ENCODE measurements at regions not wholly inside any gene's neighbourhood (a gene's known extent, or its start where the extent isn't known, plus 50 kb on each side); places are given as distances from the start of the nearest gene placed in this dataset.

GRCh38 chr1:93815366-93816110 lies 63.5 kb downstream of the DNTTIP2 start:
- no peak for DNase-seq

DNA sequence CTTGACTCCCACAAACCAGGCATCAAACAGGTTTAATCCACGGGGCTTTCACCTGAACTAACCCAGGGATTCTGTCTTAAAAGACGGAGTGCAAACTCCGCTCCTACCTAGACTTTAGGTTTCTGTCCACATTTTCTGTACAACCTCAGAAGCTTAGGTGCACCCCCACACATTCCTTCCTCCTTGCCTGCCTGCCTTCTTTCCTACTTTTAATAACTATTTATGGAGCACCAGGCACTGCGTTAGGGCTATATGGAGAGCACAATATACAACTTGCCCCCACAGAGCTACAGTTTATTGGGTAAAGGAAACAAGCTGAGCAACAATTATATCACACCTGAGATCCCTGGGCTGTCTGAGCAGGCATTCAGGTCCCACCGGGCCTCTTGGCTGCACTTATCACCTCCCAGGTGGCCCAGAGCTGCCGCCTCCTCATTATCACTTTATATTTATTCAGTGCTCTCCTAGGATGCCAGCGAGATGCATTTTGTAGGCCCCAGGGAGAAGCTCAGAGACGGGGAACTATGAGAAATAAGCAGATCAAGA lies 64.1 kb downstream of the DNTTIP2 start:
- no peak for DNase-seq

DNA sequence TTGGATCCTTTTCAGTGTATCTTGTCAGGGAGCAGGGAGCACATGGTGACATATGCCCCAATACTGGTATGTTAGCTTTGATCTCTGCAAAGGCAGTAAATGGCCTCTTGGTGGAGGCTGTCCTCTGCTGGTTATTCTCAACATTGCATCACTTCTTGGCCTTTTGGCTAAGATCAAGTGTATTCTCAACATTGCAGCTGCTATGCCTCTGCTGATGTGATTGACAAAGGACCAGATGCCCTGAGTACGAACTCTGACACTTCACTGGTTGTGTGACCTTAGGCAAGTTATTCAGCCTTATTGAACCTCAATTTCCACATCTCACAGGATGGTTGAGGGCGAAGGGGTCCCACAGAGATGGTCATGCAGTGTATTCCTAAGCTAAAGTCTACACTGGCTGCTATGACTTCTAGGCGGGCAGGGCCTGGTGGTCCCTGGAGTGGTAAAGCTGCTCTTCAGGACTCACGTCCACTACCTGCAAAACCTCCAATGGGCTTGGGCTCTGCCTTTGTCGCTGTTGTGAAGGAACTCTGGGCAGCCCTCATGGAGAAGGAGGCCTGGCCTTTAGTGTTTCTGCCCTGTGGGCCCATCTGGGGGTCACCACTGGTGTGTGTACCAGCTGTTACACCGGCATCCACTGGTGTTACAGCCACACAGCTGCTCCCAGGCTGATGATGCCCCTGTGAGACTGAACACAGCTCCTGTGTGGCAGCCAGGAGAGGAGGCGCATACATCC lies 64.8 kb downstream of the DNTTIP2 start:
- peak; percentile 56 to 62 for DNase-seq

GRCh38 chr1:93813076-93813475 lies 65.9 kb downstream of the DNTTIP2 start:
- DNase-seq = no peak

DNA sequence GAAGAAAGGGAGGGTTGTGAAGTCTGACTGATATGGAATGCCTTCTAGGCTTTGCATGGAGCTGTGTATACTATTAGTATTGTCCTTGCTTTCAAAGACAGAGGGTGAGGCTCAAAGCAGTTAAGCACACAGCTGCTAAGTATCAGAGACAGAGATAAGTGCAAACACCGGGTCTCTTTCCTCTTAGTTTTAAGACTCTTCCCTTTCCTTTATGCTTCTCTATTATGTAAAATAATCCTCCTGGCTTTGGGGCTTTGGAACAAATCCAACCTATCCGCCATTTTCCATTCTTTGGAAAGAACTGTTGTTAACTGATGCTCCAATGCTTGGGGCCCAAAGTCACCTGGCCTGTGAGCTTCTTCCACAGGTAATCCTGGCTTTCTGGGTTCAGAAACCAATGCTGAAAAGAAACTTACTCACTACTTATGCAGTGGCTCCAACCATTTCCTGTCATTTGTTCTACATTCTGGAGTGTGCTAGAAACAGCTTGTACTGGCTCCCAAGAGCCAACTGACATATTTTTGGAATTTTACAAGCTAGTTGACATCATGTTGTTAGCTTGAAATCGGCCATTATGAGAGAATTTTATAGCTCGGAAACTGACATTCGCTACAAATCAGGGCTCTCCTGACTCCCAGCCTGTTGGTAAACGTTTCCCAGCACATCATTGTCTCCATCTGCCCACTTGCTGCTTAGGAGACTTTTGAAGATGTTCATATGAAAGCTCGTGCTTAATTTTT lies 67.5 kb downstream of the DNTTIP2 start:
- DNase-seq = no peak

GRCh38 chr1:93810316-93810715 lies 68.7 kb downstream of the DNTTIP2 start:
- no peak for DNase-seq

DNA sequence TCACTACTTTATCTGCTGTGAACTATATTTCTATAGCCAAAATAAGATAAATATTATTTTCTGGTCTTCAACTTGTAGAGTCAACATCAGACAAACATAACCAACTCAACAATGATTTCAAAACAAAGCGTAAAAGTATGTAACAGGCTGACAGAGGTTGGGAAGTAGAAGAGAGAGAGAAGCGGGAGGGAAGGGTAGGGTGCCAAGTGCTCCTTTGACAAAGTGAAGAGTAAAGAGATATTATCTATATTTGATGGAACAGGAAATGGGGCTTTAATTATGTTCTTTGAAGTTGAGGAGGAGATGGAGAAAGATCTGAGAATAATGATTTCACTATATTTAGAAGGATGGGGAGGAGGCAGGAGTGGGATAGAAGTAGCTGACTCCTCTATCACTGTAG lies 70.1 kb downstream of the DNTTIP2 start:
- no peak for DNase-seq

DNA sequence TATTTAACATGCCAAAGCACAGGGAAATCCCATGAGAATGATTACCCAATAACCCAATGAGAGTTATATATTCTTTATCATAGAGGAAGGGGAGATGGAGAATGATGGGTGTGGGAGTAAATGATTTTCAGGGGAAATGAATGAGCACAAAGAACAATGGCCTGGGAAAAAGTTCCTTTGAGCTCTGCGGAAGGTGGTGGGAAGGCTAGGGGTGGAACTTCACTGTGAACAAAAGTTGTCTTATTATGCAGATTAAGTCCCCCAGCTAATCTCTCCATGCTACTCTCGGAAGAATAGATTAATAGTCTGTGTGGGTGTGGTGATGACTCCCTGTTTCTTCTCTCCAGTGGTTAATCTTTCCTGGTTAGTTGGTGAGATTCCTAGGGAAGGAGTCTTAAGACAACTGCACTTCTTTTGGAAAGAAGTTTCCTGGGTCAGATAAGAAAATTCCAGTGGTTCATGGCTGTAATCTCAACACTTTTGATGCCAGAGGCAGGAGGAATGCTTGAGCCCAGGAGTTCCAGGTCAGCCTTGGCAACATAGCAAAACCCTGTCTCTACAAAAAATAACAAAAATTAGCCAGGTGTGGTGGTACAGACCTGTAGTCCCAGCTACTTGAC lies 71.6 kb downstream of the DNTTIP2 start:
- no peak for DNase-seq

- DNase-seq = no peak
These were observed 73.9 kb downstream of the DNTTIP2 start for GRCh38 chr1:93805027-93805610.

DNA sequence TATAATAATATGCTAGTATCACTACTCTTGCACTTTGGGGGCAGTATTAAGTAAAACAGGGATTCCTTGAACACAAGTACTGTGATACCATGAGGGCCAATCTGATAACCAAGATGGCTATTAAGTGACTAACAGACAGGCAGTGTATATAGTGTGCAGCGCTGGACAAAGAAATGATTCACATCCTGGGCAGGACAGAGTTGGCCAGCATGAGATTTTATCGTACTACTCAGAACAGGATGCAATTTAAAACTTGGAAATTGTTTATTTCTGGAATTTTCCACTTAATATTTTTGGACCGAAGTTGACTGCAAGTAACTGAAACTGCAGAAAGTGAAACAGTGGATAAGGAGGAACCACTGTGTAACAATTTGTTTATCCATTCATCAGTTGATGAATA lies 74.6 kb downstream of the DNTTIP2 start:
- no peak for DNase-seq

- no peak for DNase-seq
These were observed 77.5 kb downstream of the DNTTIP2 start for GRCh38 chr1:93801471-93801870.

- DNase-seq = no peak
These were observed 78.2 kb downstream of the DNTTIP2 start for GRCh38 chr1:93800856-93801255.

GRCh38 chr1:93798291-93798690 lies 80.7 kb downstream of the DNTTIP2 start:
- no peak for DNase-seq

DNA sequence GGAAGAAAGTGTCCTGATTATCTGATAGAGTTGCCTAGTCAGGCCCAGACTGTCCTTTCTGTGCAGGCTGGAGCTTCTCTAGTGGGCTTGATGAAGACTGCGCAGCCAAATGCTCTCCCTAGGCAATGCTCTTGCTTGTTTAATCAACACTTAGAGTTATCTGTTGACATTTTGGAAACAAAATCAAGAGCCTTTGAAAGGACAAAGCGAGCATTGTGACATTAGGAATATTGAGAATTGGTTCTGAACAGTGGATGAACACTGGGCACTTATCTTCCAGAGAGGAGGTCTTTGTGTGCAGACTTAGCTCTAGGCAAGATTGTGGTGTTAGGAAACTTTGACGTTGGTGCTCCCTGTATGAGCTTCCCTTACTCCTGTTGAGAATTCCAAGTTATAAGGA lies 94.5 kb downstream of the DNTTIP2 start:
- no peak for DNase-seq

DNA sequence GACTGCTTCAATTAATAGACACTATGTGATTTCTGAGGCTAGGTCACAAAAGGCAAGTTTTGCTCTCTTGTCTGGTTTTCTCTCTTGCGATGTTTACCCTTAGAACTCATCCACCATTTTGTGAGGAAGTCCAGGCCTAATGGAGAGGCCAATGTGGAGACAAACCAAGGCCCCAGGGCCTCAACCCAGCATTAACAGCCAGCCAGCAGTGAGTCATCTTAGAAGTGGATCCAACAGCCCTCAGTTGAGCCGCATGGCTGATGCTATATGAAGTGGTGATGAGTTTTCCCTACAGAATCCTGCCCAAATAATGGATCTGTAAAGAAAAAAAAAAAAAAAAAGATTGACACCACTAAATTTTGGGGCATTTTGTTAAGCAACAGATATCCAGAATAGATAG lies 95.1 kb downstream of the DNTTIP2 start:
- no peak for DNase-seq

- DNase-seq = no peak
These were observed 98.0 kb upstream of the BCAR3 start for GRCh38 chr1:93779540-93780165.

DNA sequence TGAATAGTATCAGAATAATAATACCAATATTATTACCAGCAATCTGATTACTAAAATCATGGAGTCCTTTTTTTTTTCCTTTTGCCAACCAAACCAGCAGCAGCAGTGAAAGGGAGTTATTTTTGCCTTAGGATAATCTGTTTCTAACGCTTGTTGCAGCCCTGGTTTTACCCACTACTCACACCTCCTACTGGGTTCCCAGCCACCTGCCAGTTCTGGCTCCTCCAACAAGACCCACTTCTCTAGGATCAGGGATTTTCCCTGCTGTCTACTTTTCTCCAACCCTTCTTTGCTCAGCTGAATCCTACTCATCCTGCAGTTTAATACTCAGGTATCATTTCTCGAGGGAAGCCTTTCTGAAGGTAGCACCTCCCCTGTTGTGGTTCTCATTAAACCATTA lies 96.8 kb upstream of the BCAR3 start:
- no peak for DNase-seq

GRCh38 chr1:93777255-93777654 lies 95.6 kb upstream of the BCAR3 start:
- DNase-seq = no peak

GRCh38 chr1:93776728-93777127 lies 95.1 kb upstream of the BCAR3 start:
- no peak for DNase-seq

GRCh38 chr1:93775224-93775623 lies 93.6 kb upstream of the BCAR3 start:
- no peak for DNase-seq

- no peak for DNase-seq
These were observed 93.1 kb upstream of the BCAR3 start for GRCh38 chr1:93774707-93775106.

Measured in CD4-positive, alpha-beta T cell treated with Interferon alpha-2 for 1 hour (primary cell).